HAP-1 (cell line): ENCODE measurements at regions not wholly inside any gene's neighbourhood (a gene's known extent, or its start where the extent isn't known, plus 50 kb on each side); places are given as distances from the start of the nearest gene placed in this dataset.
A peak's percentile ranks its signal among the peaks of the same experiment; 100 is the strongest.
"Not testable (repeated sequence)": the region's sequence is repeated elsewhere in the genome, so short reads cannot be mapped to it uniquely, and the experiment has no call there.

ENCODE experiments used
- DNase-seq, 2 experiments: peaks; one replicate each; pipeline ENCODE4 v3.0.0-alpha.2; 2016 to 2020; ENCODE audit warnings: low spot score in 2 of 2
- H3K27me3 ChIP-seq: fragments of 250-450 bp; sonication (Bioruptor Pico); 2 replicates; pipeline ENCODE4 v1.5.1; 2020; ENCODE audit warnings: low read depth, mild to moderate bottlenecking, moderate library complexity
- H3K36me3 ChIP-seq: fragments of 250-450 bp; sonication (Bioruptor Pico); replicated peaks from 2 replicates; pipeline ENCODE4 v1.5.1; 2020; ENCODE audit warnings: mild to moderate bottlenecking
- H3K4me1 ChIP-seq: fragments of 250-450 bp; sonication (Bioruptor Pico); 2 replicates; pipeline ENCODE4 v1.5.1; 2020; ENCODE audit warnings: mild to moderate bottlenecking
- H3K4me3 ChIP-seq: fragments of 250-450 bp; sonication (Bioruptor Pico); 2 replicates; pipeline ENCODE4 v1.5.1; 2020; ENCODE audit warnings: mild to moderate bottlenecking, moderate library complexity
- H3K9me3 ChIP-seq: fragments of 250-450 bp; sonication (Bioruptor Pico); 2 replicates; pipeline ENCODE4 v1.5.1; 2020; ENCODE audit warnings: mild to moderate bottlenecking, moderate library complexity
- in situ Hi-C: fragments of 300-500 bp; cut with MboI; formaldehyde crosslinking; loops from 3 replicates; pipeline ENCODE4 v1.14.3; 2020; ENCODE audit warnings: low sequenced_read_pairs, inconsistent platforms, mixed read lengths

GRCh38 chr2:62326735-62327134 lies 130.8 kb downstream of the B3GNT2 start:
- in situ Hi-C loops, result no loop called here
- DNase-seq, result peak in 1 of 2 experiments; percentile 31

GRCh38 chr2:62325398-62325797 lies 129.5 kb downstream of the B3GNT2 start:
- no peak overlapping the region for H3K4me3 ChIP-seq
- 0 out of 2 replicates have a peak, but pooled peaks cover 4% of the 10 kb centered on the region for H3K9me3 ChIP-seq
- H3K27me3 ChIP-seq, result no peaks in the 10 kb centered on the region
- no peak for DNase-seq
- H3K36me3 ChIP-seq, result no peaks in the 10 kb centered on the region
- in situ Hi-C loops, result no loop called here
- H3K4me1 ChIP-seq, result peaks cover 7% of the 10 kb centered on the region

More at GRCh38 chr2:62326735-62327134, 130.8 kb downstream of the B3GNT2 start:
- H3K4me1 ChIP-seq, result peaks cover 7% of the 10 kb centered on the region
- no peaks in the 10 kb centered on the region for H3K36me3 ChIP-seq
- H3K9me3 ChIP-seq, result 0 out of 2 replicates have a peak, but pooled peaks cover 4% of the 10 kb centered on the region
- no peak overlapping the region for H3K4me3 ChIP-seq
- H3K27me3 ChIP-seq, result no peaks in the 10 kb centered on the region

DNA sequence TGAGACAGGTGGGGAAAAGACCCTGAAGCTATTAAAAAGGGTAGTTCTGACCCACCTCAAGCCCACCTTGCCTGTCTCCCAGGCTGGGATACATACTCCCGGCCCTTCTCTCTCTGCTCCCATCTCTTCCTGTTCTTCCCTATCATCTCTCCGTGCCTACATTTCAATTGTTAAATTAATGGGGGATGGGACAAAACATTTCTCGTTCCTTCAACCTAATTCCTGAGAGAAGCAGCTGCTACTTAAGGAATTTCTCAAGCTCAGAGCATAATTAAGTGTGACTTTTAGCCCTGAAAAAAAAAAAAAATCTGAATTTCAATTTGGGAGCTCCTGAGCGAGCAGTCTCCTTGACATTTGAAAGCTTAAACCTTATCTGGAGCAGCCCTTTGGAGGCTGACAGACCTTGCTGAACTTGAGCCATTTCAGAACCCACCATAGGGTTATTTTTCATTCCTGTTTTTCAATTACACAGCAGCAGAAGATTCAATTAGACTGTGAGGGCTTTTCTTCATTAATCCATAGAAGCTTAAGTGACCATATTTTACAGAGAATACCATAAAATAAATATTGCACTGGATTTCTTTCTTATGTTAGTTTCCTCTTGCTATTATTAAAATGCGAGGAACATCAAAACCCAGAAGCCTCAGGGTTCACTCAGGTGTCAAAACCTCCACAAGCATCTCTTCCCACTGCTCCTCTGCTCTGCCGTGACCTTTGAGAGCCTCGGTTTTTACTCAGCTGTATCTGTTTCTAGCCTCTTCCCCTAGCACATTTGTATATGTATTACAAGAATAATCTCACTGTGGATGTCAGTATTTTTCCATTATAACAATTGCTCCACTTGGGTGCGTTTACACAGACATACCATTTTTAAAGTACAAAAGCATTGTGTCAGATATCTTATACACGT lies 125.7 kb downstream of the B3GNT2 start:
- H3K27me3 ChIP-seq, result no peaks in the 10 kb centered on the region
- 0 out of 2 replicates have a peak, but pooled peaks cover 4% of the 10 kb centered on the region for H3K9me3 ChIP-seq
- no peaks in the 10 kb centered on the region for H3K36me3 ChIP-seq
- no peak overlapping the region for H3K4me3 ChIP-seq
- no peak for DNase-seq
- H3K4me1 ChIP-seq, result peaks cover 6% of the 10 kb centered on the region
- in situ Hi-C loops, result no loop called here

DNA sequence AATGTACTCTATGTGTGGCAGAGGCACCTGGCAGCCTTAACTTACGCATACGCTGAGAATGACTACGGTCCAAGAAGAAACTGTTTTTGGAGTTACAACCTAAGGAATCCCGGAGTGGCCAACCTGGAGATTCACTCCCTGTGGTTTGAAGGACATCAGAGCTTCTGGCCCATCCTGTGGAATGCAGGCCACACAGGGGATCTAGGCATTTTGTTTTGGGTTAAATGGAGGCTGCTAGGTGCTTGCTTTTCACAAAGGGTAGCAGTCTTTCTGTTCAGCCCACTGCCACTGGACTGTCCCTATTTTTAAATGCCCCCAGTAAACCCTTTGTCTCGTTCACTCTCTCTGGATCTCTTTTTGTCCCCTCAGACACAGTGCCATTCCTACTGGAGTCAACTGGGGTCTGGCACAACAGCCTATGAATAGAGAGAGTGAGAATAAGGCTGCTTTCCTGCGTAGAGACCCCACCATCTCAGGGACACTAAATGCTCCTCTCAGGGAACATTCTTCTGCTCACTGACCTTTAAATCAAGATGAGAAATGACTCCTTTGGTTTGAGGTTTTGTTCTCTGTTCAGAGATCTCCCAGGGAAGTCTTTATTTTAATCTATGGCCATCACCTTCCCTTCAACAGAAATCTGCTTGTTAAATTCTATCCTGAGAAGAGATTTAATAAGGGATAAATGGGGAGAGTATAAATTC lies 124.9 kb downstream of the B3GNT2 start:
- H3K4me3 ChIP-seq, result no peak overlapping the region
- H3K36me3 ChIP-seq, result no peaks in the 10 kb centered on the region
- DNase-seq, result no peak
- H3K4me1 ChIP-seq, result peaks cover 6% of the 10 kb centered on the region
- in situ Hi-C loops, result no loop called here
- H3K27me3 ChIP-seq, result no peaks in the 10 kb centered on the region
- 0 out of 2 replicates have a peak, but pooled peaks cover 4% of the 10 kb centered on the region for H3K9me3 ChIP-seq

GRCh38 chr2:62320137-62320536 lies 124.2 kb downstream of the B3GNT2 start:
- in situ Hi-C loops, DNase-seq: not testable (repeated sequence)

GRCh38 chr2:62319070-62319469 lies 123.2 kb downstream of the B3GNT2 start:
- in situ Hi-C loops, result no loop called here
- Histone ChIP-seq H3K36me3 (no peaks in the 10 kb centered on the region), H3K4me1 (peaks cover 6% of the 10 kb centered on the region), H3K4me3 (no peak overlapping the region), H3K27me3 (no peaks in the 10 kb centered on the region), H3K9me3 (no peaks in the 10 kb centered on the region)
- DNase-seq, result no peak

More at GRCh38 chr2:62320137-62320536, 124.2 kb downstream of the B3GNT2 start:
- H3K9me3 ChIP-seq, H3K4me3 ChIP-seq, H3K36me3 ChIP-seq, H3K27me3 ChIP-seq, H3K4me1 ChIP-seq: not testable (repeated sequence)

- H3K9me3 ChIP-seq, result no peaks in the 10 kb centered on the region
- no peak for DNase-seq
- H3K27me3 ChIP-seq, result no peaks in the 10 kb centered on the region
- no peak overlapping the region for H3K4me3 ChIP-seq
- H3K4me1 ChIP-seq, result peaks cover 6% of the 10 kb centered on the region
- in situ Hi-C loops, result no loop called here
- H3K36me3 ChIP-seq, result no peaks in the 10 kb centered on the region
Observed at GRCh38 chr2:62315476-62315875, 119.6 kb downstream of the B3GNT2 start.

DNA sequence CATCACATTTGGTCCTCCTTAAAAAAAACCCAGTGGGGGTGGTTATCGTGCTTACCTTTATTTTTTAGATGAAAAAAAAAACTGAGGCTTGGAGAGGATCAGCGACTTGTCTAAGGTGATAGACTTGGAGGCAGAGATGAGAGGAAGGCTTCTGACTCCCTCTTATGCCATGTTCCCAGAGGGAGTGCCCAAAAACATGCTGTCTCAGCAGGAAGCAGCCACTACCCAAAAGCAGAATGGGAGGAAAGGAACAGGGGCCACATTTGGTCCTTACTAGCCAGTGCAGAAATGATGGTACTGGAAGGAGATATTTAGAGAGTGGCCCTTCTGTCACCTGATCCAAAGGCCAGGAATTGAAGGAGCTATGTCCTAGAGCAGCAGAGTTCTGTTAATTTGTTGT lies 118.4 kb downstream of the B3GNT2 start:
- no peaks in the 10 kb centered on the region for H3K36me3 ChIP-seq
- H3K4me1 ChIP-seq, result peaks cover 5% of the 10 kb centered on the region
- in situ Hi-C loops, result no loop called here
- no peaks in the 10 kb centered on the region for H3K9me3 ChIP-seq
- DNase-seq, result no peak
- no peak overlapping the region for H3K4me3 ChIP-seq
- H3K27me3 ChIP-seq, result no peaks in the 10 kb centered on the region

DNA sequence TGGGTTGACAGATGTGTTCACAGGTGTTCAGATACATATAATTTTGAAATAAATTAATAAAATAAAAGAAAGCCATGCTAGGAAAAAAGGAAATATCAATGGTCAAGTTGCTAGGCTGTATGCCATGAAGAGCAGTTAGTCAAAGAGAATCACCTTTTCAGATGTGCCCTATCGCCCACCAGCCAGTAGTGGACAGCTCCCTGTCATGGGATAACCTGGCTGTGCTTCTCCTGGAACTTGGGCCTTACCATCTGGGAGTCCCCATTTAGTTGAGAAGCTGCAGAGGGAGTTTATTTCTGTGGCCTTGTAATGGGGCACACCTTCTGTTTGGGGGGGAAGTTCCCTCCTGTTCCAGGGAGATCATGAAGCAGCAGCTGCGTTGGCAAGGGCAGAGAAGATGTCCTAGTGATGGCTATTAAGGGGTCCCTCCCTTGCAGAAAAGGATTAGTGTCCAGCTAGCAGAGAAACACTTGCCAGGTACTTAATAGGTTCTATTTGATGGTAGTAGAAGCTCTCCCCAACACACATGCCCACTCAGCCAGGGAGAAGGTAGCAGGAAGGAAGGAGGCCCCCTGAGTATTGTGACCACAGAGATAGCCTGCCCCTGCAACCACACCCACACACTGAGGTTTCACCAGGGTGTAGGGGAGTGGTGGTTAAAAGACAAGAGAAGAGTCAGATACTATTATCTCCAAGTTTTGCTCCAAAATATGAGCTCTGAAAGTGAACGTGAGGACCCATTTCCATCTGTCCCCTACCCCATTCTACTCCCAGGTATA lies 117.7 kb downstream of the B3GNT2 start:
- H3K4me1 ChIP-seq, result no peaks in the 10 kb centered on the region; the same call in 1 of the 2 replicates
- H3K27me3 ChIP-seq, result no peaks in the 10 kb centered on the region
- no peaks in the 10 kb centered on the region for H3K36me3 ChIP-seq
- H3K9me3 ChIP-seq, result no peaks in the 10 kb centered on the region
- no peak overlapping the region for H3K4me3 ChIP-seq
- no peak for DNase-seq
- in situ Hi-C loops, result no loop called here

DNA sequence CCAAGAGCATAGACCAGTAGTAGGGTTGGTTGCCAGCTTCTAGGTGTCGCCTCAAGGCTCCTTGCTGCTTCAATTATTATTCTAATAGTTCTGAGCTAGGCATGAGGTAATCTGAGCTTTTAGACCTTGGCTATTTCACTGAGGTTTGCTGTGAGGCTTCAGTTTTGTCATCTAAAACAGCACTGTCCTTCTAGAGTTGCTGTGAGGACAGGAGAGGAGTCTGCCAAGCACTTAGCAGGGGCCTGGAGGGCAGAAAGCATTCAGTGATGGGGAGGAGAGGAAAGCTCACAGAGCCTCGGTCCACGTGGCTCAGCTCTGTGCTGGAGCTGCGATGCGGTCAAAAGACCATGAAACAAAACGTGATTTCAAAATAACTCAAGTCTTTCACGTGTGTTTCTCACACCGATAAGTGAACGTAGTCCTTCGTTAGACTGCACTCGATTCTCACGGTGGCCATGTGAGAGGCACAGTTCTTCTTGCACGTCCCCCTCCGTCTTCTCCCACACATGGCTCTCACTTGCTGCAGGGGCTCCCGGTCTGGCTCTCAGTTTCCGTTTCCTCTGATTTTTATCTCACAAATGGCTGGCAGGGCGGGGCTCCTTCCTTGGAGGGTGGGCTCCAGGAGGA lies 113.7 kb downstream of the B3GNT2 start:
- DNase-seq, result no peak
- Histone ChIP-seq H3K4me1 (no peaks in the 10 kb centered on the region; the same call in 1 of the 2 replicates), H3K9me3 (no peaks in the 10 kb centered on the region), H3K4me3 (no peak overlapping the region), H3K36me3 (no peaks in the 10 kb centered on the region), H3K27me3 (no peaks in the 10 kb centered on the region)
- in situ Hi-C loops, result no loop called here

GRCh38 chr2:62309081-62309464 lies 113.2 kb downstream of the B3GNT2 start:
- Histone ChIP-seq H3K27me3 (no peaks in the 10 kb centered on the region), H3K9me3 (no peaks in the 10 kb centered on the region), H3K4me1 (no peaks in the 10 kb centered on the region; the same call in 1 of the 2 replicates), H3K4me3 (no peak overlapping the region), H3K36me3 (no peaks in the 10 kb centered on the region)
- in situ Hi-C loops, result no loop called here
- no peak for DNase-seq

GRCh38 chr2:62307469-62308389 lies 111.8 kb downstream of the B3GNT2 start:
- H3K36me3 ChIP-seq, result no peaks in the 10 kb centered on the region
- in situ Hi-C loops, result no loop called here
- no peaks in the 10 kb centered on the region; the same call in 1 of the 2 replicates for H3K4me1 ChIP-seq
- H3K4me3 ChIP-seq, result no peak overlapping the region
- H3K27me3 ChIP-seq, result no peaks in the 10 kb centered on the region
- no peak for DNase-seq
- no peaks in the 10 kb centered on the region for H3K9me3 ChIP-seq
